Keratinocyte (primary cell): ENCODE measurements at regions not wholly inside any gene's neighbourhood (a gene's known extent, or its start where the extent isn't known, plus 50 kb on each side); places are given as distances from the start of the nearest gene placed in this dataset.

Source experiments
- DNase-seq: peaks from one replicate; pipeline ENCODE4 v3.0.0-alpha.2; 2011; ENCODE audit warnings: low read depth, missing footprints, low spot score
- FAIRE-seq: peaks from 2 replicates; lab custom pipeline; 2011; peaks lifted over from hg19 to GRCh38; lab: Jason Lieb, UNC
- H2AFZ ChIP-seq: 2 replicates; pipeline ENCODE4 v1.6.0; 2012; ENCODE audit warnings: low read length, control low read depth, inconsistent platforms; ENCODE audit not compliant: control insufficient read depth
- H3K27ac ChIP-seq: 2 replicates; pipeline ENCODE4 v1.5.1; 2011; ENCODE audit warnings: low read length; ENCODE audit not compliant: control insufficient read depth, insufficient read depth
- H3K27me3 ChIP-seq: 3 replicates; pipeline ENCODE4 v1.6.0; 2011; ENCODE audit warnings: low read length; ENCODE audit not compliant: control insufficient read depth, insufficient read depth; ENCODE audit errors: extremely low read depth
- H3K36me3 ChIP-seq, 2 experiments: 2 replicates in 1 of 2; 3 replicates in 1 of 2; pipeline ENCODE4 v1.5.1; 2011; ENCODE audit warnings: low read length in 2 of 2, mild to moderate bottlenecking in 1 of 2; ENCODE audit not compliant: control insufficient read depth in 2 of 2, insufficient read depth in 2 of 2; ENCODE audit errors: extremely low read depth in 1 of 2
- H3K4me1 ChIP-seq: 3 replicates; pipeline ENCODE4 v1.5.1; 2011; ENCODE audit warnings: low read length; ENCODE audit not compliant: control insufficient read depth, insufficient read depth; ENCODE audit errors: extremely low read depth
- H3K4me2 ChIP-seq: 3 replicates; pipeline ENCODE4 v1.6.0; 2011; ENCODE audit warnings: low read depth, low read length; ENCODE audit not compliant: control insufficient read depth, insufficient read depth; ENCODE audit errors: extremely low read depth
- H3K4me3 ChIP-seq, 3 experiments: fragments of 200-600 bp in 1 of 3; sonication (generic) in 1 of 3; 2 replicates in 2 of 3; 3 replicates in 1 of 3; pipeline ENCODE4 v1.5.1; 2011 to 2016; ENCODE audit warnings: low read length in 3 of 3, mild to moderate bottlenecking in 3 of 3, control low read depth in 2 of 3, inconsistent platforms in 1 of 3, low read depth in 1 of 3, mixed read lengths in 1 of 3, mixed run types in 1 of 3, moderate library complexity in 1 of 3; ENCODE audit not compliant: control insufficient read depth in 2 of 3, insufficient read depth in 2 of 3; ENCODE audit errors: extremely low read depth in 1 of 3
- H3K79me2 ChIP-seq: 2 replicates; pipeline ENCODE4 v1.6.0; 2012; ENCODE audit warnings: low read length; ENCODE audit not compliant: control insufficient read depth, insufficient read depth
- H3K9ac ChIP-seq: 3 replicates; pipeline ENCODE4 v1.6.0; 2011; ENCODE audit warnings: low read length; ENCODE audit not compliant: control insufficient read depth, insufficient read depth; ENCODE audit errors: extremely low read depth
- H3K9me1 ChIP-seq: 3 replicates; pipeline ENCODE4 v1.6.0; 2011; ENCODE audit warnings: low read length; ENCODE audit not compliant: control insufficient read depth, insufficient read depth; ENCODE audit errors: extremely low read depth
- H3K9me3 ChIP-seq: 2 replicates; pipeline ENCODE4 v1.5.1; 2012; ENCODE audit warnings: low read depth, low read length; ENCODE audit not compliant: control insufficient read depth
- H4K20me1 ChIP-seq: 3 replicates; pipeline ENCODE4 v1.6.0; 2011; ENCODE audit warnings: low read length; ENCODE audit not compliant: control insufficient read depth, insufficient read depth; ENCODE audit errors: extremely low read depth
- EZH2 ChIP-seq: IDR thresholded peaks from one replicate; pipeline ENCODE4 v1.6.1; 2012; ENCODE audit warnings: inconsistent platforms, mild to moderate bottlenecking, low read length, moderate library complexity
- dilution Hi-C: fragments of 300-500 bp; cut with MboI; formaldehyde crosslinking; loops from one replicate; pipeline ENCODE4 v1.7.0; 2020; ENCODE audit warnings: low sequenced_read_pairs; ENCODE audit not compliant: extremely low pct_ligation_motif_present
- TF ChIP-seq, protein P1 (sequence below), 3 experiments: IDR thresholded peaks in 1 of 3; conservative IDR thresholded peaks in 1 of 3; optimal IDR thresholded peaks in 1 of 3; 2 replicates in 2 of 3; 3 replicates in 1 of 3; pipeline versions ENCODE3 to v1.5.1; 2011; ENCODE audit warnings: low read length in 3 of 3, mild to moderate bottlenecking in 3 of 3, moderate library complexity in 2 of 3, control low read depth in 1 of 3, inconsistent platforms in 1 of 3; ENCODE audit not compliant: insufficient read depth in 2 of 3; ENCODE audit errors: extremely low read depth in 1 of 3

DNA sequence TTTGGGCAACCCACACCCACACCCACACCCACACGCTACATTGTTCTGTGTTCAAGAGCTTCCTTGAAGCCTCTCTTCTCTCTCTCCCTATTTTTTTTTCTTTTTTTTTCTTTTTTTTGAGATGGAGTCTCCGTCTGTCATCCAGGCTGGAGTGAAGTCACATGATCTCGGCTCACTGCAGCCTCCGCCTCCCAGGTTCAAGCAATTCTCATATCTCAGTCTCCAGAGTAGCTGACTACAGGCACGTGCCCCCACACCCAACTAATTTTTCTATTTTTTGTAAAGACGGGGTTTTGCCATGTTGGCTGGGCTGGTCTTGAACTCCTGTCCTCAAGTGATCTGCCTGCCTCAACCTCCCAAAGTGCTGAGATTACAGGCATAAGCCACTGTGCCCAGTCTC, 271.1 kb downstream of the SHQ1 start:
- Histone ChIP-seq H2AFZ (no peak overlapping the region), H3K79me2 (no peaks in the 10 kb centered on the region), H3K9me3 (no peaks in the 10 kb centered on the region), H3K27ac (no peak overlapping the region), H3K9ac (no peak overlapping the region), H3K36me3 (no peaks in the 10 kb centered on the region), H3K4me2 (no peak overlapping the region), H3K27me3 (no peaks in the 10 kb centered on the region), H4K20me1 (no peaks in the 10 kb centered on the region), H3K9me1 (no peaks in the 10 kb centered on the region), H3K4me1 (no peaks in the 10 kb centered on the region), H3K4me3 (no peak overlapping the region)
- TF ChIP-seq, protein P1, sequence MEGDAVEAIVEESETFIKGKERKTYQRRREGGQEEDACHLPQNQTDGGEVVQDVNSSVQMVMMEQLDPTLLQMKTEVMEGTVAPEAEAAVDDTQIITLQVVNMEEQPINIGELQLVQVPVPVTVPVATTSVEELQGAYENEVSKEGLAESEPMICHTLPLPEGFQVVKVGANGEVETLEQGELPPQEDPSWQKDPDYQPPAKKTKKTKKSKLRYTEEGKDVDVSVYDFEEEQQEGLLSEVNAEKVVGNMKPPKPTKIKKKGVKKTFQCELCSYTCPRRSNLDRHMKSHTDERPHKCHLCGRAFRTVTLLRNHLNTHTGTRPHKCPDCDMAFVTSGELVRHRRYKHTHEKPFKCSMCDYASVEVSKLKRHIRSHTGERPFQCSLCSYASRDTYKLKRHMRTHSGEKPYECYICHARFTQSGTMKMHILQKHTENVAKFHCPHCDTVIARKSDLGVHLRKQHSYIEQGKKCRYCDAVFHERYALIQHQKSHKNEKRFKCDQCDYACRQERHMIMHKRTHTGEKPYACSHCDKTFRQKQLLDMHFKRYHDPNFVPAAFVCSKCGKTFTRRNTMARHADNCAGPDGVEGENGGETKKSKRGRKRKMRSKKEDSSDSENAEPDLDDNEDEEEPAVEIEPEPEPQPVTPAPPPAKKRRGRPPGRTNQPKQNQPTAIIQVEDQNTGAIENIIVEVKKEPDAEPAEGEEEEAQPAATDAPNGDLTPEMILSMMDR (optimal IDR thresholded peaks at IDR 0.05 in 1 of 3, IDR thresholded peaks at IDR 0.05 in 1 of 3, conservative IDR thresholded peaks at IDR 0.05 in 1 of 3; ENCODE audit: extremely low read depth in 1 of 3, insufficient read depth in 2 of 3, low read length in 3 of 3), result no peak
- TF ChIP-seq EZH2, result no peak
- no peak for FAIRE-seq
- no peak for DNase-seq
- dilution Hi-C loops, result no loop called here

DNA sequence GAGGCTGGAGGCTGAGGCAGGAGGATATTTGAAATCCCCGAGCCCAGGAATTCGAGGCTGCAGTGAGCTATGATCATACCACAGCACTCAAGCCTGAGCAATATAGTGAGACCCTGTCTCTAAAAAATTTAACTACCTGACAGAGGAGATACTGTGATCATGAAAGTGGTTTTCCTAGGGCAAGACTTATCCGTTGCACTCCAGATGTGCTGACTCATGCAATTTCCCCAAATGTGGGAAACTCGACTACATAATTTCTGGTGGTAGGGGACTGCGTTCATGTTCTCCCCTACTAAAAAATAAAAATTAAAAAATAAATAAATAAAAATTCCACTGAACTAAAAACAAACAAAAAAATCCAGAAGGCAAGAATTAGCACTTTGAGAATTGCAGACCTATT, 271.7 kb downstream of the SHQ1 start:
- Histone ChIP-seq H3K9me3 (no peaks in the 10 kb centered on the region), H3K4me3 (no peak overlapping the region), H3K27me3 (no peaks in the 10 kb centered on the region), H3K79me2 (no peaks in the 10 kb centered on the region), H3K4me1 (no peaks in the 10 kb centered on the region), H3K36me3 (no peaks in the 10 kb centered on the region), H3K4me2 (no peak overlapping the region), H4K20me1 (no peaks in the 10 kb centered on the region), H2AFZ (no peak overlapping the region), H3K9me1 (no peaks in the 10 kb centered on the region), H3K9ac (no peak overlapping the region), H3K27ac (no peak overlapping the region)
- FAIRE-seq (no peak), DNase-seq (no peak)
- dilution Hi-C loops, result no loop called here
- TF ChIP-seq, protein P1 (optimal IDR thresholded peaks at IDR 0.05 in 1 of 3, IDR thresholded peaks at IDR 0.05 in 1 of 3, conservative IDR thresholded peaks at IDR 0.05 in 1 of 3; ENCODE audit: extremely low read depth in 1 of 3, insufficient read depth in 2 of 3, low read length in 3 of 3), result no peak
